ENCODE measurements at regions not wholly inside any gene's neighbourhood (a gene's known extent, or its start where the extent isn't known, plus 50 kb on each side); places are given as distances from the start of the nearest gene placed in this dataset.

- H3K27me3 ChIP-seq (ENCODE audit: control insufficient read depth, insufficient read depth, low read length): no peaks in the 10 kb centered on the region
- no peaks in the 10 kb centered on the region for H3K36me3 ChIP-seq (ENCODE audit: control insufficient read depth, insufficient read depth, low read length)
- no peak for DNase-seq (ENCODE audit: low read depth)
- no peak for TF ChIP-seq CTCF (IDR thresholded peaks at IDR 0.05; ENCODE audit: insufficient read depth, low read length, poor library complexity, severe bottlenecking)
- no peak overlapping the region for H3K4me3 ChIP-seq (ENCODE audit: low read depth, low read length)
These were observed 230.4 kb upstream of the GATB start for GRCh38 chr4:151991001-151991883.

- H3K36me3 ChIP-seq (ENCODE audit: control insufficient read depth, insufficient read depth, low read length): no peaks in the 10 kb centered on the region
- no peak for TF ChIP-seq CTCF (IDR thresholded peaks at IDR 0.05; ENCODE audit: insufficient read depth, low read length, poor library complexity, severe bottlenecking)
- DNase-seq (ENCODE audit: low read depth): peak; percentile 44
- no peak overlapping the region for H3K4me3 ChIP-seq (ENCODE audit: low read depth, low read length)
- no peaks in the 10 kb centered on the region for H3K27me3 ChIP-seq (ENCODE audit: control insufficient read depth, insufficient read depth, low read length)
These were observed 229.4 kb upstream of the GATB start for GRCh38 chr4:151990201-151990600.

GRCh38 chr4:151988591-151988990 is 227.8 kb upstream of the GATB start:
- H3K4me3 ChIP-seq (ENCODE audit: low read depth, low read length): no peak overlapping the region
- H3K27me3 ChIP-seq (ENCODE audit: control insufficient read depth, insufficient read depth, low read length): no peaks in the 10 kb centered on the region
- DNase-seq (ENCODE audit: low read depth): no peak
- H3K36me3 ChIP-seq (ENCODE audit: control insufficient read depth, insufficient read depth, low read length): no peaks in the 10 kb centered on the region
- TF ChIP-seq CTCF (IDR thresholded peaks at IDR 0.05; ENCODE audit: insufficient read depth, low read length, poor library complexity, severe bottlenecking): no peak

GRCh38 chr4:151987606-151988005 is 226.8 kb upstream of the GATB start:
- no peak for TF ChIP-seq CTCF (IDR thresholded peaks at IDR 0.05; ENCODE audit: insufficient read depth, low read length, poor library complexity, severe bottlenecking)
- no peaks in the 10 kb centered on the region for H3K27me3 ChIP-seq (ENCODE audit: control insufficient read depth, insufficient read depth, low read length)
- H3K4me3 ChIP-seq (ENCODE audit: low read depth, low read length): no peak overlapping the region
- no peak for DNase-seq (ENCODE audit: low read depth)
- H3K36me3 ChIP-seq (ENCODE audit: control insufficient read depth, insufficient read depth, low read length): no peaks in the 10 kb centered on the region

- TF ChIP-seq CTCF (IDR thresholded peaks at IDR 0.05; ENCODE audit: insufficient read depth, low read length, poor library complexity, severe bottlenecking): no peak
- Histone ChIP-seq H3K27me3 (ENCODE audit: control insufficient read depth, insufficient read depth, low read length) (no peaks in the 10 kb centered on the region), H3K36me3 (ENCODE audit: control insufficient read depth, insufficient read depth, low read length) (no peaks in the 10 kb centered on the region), H3K4me3 (ENCODE audit: low read depth, low read length) (no peak overlapping the region)
- DNase-seq (ENCODE audit: low read depth): no peak
These were observed 223.0 kb upstream of the GATB start for GRCh38 chr4:151983854-151984253.

GRCh38 chr4:151979819-151980218 is 219.0 kb upstream of the GATB start:
- no peak overlapping the region for H3K4me3 ChIP-seq (ENCODE audit: low read depth, low read length)
- DNase-seq (ENCODE audit: low read depth): no peak
- H3K27me3 ChIP-seq (ENCODE audit: control insufficient read depth, insufficient read depth, low read length): no peaks in the 10 kb centered on the region
- no peak for TF ChIP-seq CTCF (IDR thresholded peaks at IDR 0.05; ENCODE audit: insufficient read depth, low read length, poor library complexity, severe bottlenecking)
- H3K36me3 ChIP-seq (ENCODE audit: control insufficient read depth, insufficient read depth, low read length): no peaks in the 10 kb centered on the region
